Left lobe of liver (tissue), 2 donors: ENCODE measurements at regions not wholly inside any gene's neighbourhood (a gene's known extent, or its start where the extent isn't known, plus 50 kb on each side); places are given as distances from the start of the nearest gene placed in this dataset.

Experiments used
- ATAC-seq: fragments of 200-7000 bp; cut with Tn5 transposase; one replicate; pipeline ENCODE4 v1.9.1; 2020; ENCODE audit warnings: mild to moderate bottlenecking, moderate library complexity
- DNase-seq: peaks from one replicate; pipeline ENCODE4 v3.0.0-alpha.2; 2020; ENCODE audit warnings: low spot score
- donor health status: DM: no; HTN: no; CAD: no; lungs with moderate emphysema.
- donor health status: DM: no; HTN: yes; CAD: no.

DNA sequence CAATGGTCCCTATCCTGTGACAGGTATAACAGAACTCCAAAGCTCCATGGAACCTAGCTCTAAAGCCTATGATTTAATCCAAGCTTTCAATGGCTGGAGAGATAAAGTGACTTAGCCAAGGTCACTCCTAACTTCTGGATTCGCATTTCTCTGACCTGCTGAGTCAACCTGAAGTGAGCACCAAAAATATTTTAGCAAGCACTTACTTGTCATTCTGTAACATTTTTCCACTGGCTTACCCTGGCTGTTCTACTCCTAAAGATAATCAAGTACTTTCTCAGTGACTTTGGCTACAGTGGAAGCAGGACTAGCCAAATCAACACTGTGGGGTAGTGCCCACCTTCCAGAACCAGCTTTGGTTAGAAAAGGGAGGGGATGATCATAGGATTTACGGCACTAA is 188.3 kb downstream of the OGFRL1 start:
- no peak for ATAC-seq
- DNase-seq = no peak

DNA sequence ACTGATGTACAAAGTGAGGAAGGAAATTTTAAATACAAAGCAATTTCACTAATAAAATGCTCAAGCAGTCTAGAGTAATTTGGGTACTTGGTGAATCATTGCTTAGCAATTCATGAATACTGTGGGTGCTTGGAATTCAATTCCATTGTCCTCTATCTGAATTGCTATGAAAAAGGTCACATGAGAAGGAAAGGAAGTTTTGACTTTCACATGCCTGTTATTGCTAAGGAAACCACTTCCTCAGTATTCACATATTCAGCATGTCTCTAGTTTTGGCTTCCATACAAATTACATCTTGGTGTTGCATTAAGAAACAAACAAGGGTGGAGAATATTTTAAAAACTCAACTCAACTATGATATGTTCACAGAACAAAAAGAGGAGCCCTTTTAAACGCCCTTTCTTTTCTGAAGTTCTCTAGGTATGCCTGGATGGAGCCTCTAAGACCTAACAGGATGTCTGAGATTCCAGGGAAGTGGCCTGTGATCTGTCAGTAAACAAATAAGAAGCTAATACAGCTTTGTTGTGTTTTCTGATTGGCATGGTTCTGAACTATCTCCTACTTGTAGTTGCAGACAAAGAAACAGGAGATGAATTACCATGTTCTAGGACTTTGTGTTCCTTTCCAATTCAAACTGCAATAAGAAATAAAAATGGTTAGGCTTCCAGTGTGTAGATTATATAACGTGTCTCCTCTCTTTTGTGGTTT is 190.4 kb downstream of the OGFRL1 start:
- ATAC-seq (peak; percentile 60), DNase-seq (no peak)

DNA sequence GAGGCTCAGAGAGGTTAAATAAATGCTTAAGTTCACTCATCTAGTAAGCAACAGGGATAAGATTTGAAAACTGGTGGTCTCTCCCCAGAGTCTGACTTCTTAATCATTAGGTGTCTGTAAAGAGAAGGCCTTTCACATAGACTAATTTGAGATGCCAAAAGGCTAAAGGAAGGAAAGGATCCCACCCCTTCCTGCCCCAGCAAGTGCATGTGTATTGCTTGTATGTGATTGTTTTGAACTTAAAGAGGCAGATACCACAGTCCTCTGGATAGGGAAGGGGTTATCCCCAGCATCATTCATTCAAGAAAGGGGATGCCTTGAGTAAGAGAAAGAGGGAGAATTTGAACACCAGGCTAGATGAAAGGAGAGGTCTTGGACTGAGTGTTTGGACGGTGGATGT is 192.0 kb downstream of the OGFRL1 start:
- ATAC-seq = no peak
- no peak for DNase-seq

DNA sequence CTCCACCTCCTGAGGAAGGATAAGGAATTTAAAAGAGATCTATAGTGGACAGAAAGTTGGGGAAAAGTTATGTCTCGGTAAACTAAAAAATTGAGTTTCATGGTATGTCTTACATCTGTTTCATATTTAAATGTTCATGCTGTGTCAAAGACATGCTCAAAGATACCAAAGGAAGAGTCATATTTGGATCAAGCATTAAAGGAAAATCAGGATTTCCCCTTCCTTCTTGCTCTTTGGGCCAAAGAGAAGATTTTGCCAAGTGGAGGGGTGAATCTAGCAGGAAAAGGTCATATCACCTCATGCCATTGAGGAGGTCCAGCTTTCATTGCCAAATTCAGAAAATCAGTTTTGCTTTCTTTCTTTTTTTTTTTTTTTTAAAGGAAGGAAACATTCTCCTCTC is 192.4 kb downstream of the OGFRL1 start:
- ATAC-seq (no peak), DNase-seq (no peak)

DNA sequence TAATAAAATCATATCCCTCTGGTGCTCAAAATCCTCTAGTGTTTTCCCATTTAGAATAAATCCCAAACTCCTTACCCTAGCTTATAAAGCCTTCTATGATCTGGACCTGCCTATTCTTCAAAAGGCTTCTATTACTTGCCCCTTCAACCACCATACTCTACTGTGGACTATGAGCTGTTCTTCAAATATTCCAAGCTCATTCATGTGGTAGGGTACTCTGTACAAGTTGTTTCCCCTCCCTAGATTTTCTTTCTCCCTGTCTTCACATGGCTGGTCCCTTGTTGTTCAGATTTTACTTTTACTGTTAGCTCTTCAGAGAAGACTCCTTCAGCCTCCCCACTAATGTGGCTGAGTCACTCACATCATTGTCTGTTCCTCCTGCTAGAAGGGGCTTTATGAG is 193.2 kb downstream of the OGFRL1 start:
- no peak for ATAC-seq

DNA sequence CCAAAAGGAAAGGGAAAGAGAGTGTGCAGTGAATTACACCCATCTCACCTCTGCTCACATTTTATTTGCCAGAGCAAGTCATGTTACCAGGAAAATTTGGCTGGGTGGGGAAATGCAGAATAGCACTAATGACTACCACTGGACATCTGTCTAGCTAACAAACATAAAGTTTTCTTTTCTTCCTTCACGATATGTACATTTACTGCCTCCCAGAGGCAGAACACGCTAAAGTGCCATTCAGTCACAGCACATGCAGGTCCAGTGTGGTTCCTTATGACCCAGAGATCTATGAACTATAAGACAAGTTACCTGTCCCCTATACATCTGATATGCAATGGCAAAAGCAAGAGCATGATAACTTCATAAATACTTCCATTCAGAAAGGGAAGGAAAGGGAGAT is 194.1 kb downstream of the OGFRL1 start:
- ATAC-seq (no peak), DNase-seq (no peak)

More for the DNA sequence above, 193.2 kb downstream of the OGFRL1 start:
- DNase-seq = no peak

DNA sequence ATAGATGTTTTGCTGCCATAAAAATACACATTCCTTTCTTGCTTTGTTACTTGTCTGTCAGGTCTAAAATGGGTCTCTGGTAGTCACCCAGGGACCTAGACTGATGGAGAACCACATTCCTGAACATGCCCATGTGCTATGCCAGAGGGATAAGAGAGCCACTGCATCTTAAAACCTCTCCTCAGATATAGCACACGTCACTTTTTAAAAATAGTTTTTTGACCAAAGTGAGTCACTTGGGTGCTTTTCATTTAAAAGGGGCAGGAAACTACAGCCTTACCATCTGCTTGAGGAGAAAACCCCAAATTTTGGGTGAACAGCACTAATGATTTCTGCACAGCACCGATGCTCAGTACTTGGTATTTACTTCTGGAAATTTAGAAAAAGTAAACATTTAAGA is 197.8 kb downstream of the OGFRL1 start:
- DNase-seq (no peak), ATAC-seq (no peak)

DNA sequence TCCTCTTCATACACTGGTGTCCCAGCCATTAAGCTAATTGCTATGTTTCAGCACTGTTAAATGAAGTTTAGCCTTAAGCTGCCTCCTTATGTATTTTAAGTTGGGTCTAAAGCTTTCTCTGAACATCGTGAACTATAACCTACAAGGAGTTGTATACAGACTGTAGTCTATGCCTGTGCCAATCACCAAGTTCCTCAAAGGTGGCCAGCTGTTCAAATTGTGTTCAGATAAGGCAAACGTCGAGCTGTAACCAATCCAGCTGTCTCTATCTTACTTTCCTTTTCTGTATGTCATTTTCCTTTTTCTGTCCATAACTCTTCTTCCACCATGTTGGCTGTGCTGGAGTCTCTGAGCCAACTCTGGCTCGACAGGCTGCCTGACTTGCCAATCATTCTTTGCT is 199.6 kb downstream of the OGFRL1 start:
- ATAC-seq = no peak
- DNase-seq = no peak

DNA sequence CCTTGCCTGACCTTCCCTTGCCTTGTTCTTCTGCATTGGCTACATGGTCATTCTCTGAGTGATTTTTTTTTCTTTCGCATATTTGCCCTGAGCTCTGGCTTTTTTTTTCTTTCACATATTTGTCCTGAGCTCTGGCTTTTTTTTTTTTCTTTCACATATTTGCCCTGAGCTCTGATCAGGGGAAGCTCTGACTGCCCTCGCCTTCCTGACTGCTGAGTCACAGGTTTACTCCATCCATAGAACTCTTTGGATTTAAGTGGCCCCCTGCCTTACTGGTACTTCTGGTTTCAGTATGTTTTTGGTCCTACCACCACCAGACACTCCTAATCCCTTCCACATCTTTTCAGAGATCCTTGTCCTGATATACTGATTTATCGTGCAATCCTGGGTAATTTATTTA is 201.1 kb downstream of the OGFRL1 start:
- DNase-seq = no peak
- ATAC-seq = no peak

DNA sequence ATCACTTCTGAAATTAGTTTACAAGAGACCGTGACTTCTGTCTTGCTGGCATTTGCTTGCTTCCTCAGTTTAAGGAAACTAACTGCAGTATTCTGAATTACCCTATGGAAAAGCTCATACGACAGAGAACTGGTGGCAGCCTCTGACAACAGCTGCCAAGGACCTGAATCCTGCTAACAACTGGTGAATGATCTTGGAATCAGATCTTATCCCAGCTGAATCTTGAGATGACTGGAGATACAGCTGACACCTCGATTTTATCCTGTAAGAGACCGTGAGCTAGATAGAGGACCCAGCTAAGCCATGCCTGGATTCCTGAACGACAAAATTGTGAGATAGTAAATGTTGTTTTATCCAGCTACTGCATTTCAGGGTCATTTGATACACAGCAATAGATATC is 202.3 kb downstream of the OGFRL1 start:
- ATAC-seq (no peak), DNase-seq (no peak)

DNA sequence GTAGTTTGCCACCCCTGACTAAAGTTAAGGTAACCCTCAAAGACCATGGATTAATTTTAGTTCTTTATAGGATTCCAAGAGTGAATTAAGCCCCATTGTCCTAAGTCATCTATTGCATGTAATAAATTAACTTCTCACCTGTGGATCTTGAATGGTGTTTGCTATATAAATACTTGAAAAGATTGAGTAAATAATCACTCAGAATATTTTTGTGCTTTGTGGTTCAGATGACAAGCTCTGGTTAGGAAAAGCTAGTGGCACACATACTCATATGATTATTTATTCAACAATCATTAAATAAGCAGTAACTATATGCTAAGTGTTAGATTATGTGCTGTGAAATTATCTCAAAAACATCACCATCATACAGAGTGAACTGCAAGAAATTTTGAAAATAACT is 203.2 kb downstream of the OGFRL1 start:
- no peak for DNase-seq
- no peak for ATAC-seq

DNA sequence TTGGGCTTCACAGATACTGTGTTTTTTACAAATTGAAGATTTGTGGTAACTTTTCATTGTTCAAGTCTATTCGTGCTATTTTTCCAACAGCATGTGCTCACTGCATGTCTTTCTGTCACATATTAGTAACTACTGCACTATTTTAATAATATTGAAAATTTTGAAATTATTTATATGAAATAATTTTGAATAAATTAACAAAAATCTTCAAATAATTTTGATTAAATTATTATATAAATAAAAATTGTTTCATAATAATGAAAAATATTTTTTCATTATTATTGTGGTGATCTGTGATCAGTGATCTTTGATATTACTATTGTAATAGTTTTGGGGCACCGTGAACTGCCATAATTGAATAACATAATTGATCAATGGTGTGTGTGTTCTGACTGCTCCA is 204.1 kb downstream of the OGFRL1 start:
- ATAC-seq = no peak
- DNase-seq = no peak

DNA sequence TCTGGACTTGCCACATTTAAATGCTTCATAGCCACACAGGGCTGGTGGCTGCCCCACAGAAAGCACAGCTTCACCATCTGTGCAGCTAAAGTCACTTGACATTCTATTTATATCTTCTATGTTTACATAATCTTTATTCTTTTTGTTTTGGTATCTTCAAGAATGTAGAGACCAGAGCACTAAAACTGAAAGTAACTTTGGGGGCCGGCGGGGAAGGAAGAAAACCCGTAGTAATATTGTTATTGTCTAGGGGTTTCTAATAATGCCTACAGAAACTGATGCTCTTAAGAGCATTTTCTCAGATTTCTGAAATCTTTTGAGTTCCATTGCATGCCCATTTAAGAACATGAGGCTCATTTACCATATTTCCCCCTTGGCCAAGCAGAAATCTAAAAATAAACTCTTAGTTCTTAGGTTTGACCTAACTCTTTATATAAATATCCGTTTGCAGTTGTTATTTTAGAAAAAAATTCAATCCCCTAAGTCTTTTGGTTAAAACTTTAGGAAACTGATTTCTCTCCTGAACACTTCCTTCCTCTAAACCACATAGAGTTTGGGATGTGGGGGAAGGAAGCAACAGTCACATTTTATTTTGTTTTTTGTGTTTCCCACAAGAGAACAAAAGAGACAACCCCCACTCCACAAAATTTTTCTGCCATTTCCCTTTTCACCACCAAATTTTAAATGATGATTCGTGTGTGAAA is 207.6 kb downstream of the OGFRL1 start:
- DNase-seq (no peak), ATAC-seq (no peak)

DNA sequence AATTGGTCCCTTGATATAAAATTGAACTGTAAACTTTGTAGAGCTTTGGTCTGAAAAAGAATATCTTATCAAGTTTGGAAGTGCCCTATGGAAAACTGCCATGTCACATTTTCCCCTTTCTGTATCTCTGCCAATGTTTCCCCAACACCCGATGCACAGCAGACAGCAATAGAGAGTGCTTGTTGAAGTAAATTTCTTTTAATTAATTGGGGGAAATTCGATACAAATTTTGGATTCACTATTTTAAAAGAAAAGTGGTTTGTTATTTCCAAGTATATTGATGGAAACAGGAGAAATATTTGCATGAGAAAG is 208.1 kb downstream of the OGFRL1 start:
- ATAC-seq = no peak

DNA sequence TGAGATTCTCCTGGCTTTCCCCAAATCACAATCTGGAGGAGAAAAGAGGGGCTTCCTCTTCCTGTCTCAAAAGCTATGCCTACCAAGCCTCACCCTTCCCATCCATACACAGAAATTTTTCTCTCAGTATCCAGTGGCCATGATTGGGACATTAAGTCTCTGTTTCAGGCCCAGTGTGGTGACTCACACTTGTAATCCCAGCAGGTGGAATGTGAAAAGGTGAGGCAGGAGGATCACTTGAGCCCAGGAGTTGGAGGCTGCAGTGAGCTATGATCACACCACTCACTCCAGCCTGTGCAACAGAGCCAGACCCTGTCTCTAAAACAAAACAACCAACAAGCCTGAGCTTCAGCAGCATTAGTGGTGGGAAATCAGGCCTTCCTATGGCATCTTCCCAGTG is 210.0 kb downstream of the OGFRL1 start:
- ATAC-seq (no peak), DNase-seq (no peak)

More for the DNA sequence above, 208.1 kb downstream of the OGFRL1 start:
- no peak for DNase-seq

DNA sequence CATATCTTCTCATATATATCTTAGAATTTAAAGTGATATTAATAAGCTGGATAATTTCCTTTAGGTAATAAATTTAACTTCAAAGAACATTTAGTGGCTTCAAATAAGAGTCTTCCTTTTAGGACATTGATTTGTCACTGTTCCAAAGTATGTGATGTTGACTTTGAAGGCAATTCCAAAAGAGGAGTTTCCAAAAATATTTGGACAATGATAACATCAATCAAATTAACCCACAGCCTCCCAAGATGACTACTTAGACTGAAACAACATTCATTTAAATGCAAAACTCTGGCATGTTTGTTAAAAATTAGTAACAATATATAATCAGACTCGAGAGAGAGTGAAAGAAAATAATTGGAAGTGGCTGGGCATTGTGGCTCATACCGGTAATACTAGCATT is 211.1 kb downstream of the OGFRL1 start:
- DNase-seq = no peak
- ATAC-seq = peak; percentile 83

DNA sequence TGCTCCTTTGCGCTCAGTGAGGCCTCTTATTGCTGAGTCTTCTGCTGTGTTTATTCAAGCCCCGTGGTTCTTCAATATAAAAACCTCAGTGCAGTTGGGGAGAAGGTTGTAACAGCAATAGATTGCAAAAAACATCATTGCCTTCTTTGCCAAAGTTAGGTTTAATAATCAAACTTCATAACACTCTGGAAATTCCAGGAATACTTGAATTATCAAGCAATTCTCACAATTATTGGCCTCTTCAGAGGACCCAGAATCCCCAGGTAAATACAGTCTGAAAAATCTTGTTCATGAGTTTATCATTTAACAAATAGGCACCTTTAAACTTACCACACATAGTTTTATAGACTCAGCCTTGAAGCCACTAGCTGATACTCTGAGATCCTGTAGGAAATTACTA is 213.6 kb downstream of the OGFRL1 start:
- DNase-seq (no peak), ATAC-seq (peak; percentile 34)

DNA sequence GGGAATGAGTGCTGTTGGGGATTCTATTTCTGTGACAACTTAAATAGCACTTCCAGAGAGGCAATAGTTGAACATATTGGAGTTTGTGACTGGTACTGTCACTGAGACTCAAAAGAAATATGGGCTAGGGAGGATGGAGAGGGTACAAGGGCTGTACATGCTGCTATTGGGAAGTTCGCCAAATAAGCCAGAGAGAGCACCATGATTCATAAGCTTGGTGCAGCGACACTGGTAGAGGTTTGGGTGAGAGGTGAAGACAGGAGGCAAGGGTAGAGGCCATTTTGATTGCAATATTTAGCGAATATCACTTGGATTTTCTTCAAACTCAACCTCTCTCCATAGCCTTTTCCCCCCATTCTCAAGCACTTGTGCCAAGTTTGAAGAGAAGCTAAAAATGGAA is 214.3 kb downstream of the OGFRL1 start:
- ATAC-seq (no peak), DNase-seq (no peak)

DNA sequence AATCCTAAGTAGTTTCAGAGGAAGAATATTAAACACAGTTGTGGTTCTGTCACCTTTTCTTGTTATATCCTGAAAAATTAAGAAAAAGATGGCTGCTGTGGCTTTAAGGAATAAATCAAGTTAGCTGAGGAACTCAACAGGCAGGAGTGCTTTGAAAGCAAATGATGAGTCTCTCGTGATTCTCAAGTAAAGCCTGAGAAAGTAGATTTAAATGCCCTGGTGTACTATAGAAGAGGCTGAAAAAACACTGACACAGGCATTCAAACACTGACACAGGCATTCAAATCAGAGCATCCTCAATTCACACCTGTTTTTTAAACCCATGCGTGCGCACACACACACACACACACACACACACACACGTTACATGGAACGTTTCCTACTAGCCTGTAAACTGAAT is 218.6 kb downstream of the OGFRL1 start:
- no peak for DNase-seq
- no peak for ATAC-seq

DNA sequence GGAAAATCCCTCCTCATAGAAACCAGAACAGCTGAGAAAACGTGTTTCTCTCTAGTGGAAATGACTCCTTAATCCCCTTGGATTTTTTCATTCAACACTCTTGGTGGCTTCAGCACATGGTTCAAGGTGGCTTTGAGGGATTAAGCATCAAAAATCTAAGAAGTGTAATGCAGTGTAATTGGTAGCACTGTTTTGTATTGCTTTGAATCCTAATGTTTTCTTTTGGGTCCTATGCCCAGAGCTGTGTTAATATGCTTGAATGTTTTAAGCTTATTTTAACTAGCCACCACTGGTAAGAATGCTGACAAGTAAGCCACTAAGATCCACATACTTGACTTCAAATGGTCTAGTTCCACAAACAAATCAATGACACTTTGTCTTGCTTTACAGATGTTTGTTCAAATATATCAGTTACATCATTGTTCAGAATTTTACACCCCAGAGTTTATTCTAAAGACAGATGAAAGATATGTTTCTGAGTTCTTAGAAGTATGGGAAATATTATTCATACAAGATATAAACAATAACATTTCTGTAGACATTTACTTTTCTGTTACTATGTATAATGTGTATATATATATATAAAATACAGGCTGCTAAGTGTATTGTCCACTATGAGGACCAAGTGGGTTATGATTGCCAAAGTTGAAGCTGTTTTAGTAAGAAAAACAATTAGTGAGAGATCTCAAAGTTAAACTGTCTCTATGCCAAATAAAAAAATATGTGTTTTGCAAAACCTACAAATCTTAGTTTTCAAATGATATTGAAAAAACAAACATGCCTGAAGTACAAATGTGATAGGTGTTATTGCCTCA is 220.8 kb downstream of the OGFRL1 start:
- no peak for ATAC-seq
- no peak for DNase-seq

DNA sequence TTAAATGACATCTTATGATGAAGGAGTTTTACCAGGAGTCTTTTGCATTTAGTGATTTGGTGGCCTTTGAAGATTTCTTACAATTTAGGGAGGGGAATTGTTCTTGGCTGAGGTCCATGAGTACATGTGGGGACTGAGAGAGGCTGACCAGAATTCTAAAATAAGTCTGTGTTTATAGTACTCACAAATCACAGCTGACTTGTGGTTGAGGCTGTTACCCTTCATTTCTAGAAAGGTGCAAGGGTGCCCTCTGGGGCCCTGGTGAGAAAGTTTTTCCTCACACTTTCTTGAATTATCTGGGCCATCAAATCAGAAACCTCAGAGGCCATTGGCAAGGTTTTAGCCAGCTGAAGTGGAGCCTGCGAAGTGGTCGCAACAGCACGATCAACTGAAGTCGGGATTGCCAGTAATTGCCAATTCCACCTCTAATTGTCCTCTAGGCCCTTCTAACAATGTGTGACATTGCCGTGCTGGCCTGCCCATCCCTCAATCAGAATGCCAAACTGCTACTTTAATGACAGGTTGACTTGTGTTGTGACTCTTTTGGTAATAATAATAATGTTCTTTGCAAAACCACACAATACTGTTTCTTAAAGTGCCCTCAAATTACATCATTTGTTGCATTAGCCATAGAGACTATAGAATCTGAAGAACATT is 221.6 kb downstream of the OGFRL1 start:
- DNase-seq (peak; percentile 55), ATAC-seq (peak; percentile 88)

DNA sequence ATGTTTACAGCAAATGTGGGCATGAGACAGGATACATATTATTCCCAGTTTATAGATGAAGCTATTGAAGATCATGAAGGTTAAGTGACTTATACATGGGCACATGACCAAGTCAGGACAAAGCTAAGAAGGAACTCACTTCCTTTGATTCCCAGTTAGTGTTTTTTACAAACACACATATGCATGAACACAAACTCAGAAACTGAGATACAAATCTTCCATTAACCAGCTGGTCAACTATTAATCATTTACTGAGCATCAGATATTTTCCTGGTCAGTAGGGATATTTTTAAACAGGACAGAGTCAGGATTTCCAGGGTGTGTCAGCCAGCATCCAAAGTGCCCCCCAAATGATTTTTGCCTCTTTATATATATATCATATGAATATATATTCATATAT is 222.2 kb downstream of the OGFRL1 start:
- ATAC-seq (no peak), DNase-seq (no peak)
